ENCODE measurements at regions not wholly inside any gene's neighbourhood (a gene's known extent, or its start where the extent isn't known, plus 50 kb on each side); places are given as distances from the start of the nearest gene placed in this dataset.

DNA sequence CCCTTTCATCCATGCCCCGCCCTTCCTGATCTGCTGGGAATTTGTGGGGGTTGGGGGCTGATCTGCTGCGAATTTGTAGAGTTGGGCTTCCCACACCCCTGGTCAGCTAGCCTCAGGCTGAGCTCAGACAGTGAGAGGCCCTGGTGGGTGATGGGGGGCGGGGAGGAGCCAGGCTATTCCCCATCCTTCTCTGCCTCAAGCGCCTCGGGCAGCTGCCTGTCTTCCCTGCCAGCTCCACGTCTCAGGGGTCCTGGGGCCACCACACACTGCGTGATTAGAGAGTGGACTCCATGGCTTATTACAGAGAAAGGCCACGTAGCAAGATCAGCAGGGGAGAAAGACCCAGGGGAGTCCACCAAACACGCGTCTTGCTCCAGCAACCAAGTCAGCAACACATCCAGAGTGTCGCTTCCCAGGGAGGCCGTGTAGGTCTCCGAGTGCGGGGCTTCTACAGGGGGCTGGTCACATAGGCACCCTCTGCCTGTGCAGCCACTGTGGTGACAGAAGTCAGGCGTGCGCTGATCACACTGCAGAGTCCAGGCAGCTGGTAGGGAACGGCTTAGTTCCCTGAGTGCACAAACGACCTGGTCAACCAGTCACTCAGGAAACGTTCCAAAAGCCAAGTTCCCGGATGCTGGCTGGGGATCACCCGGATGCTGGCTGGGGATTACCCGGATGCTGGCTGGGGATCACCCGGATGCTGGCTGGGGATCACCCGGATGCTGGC, 254.4 kb upstream of the SFSWAP start:
- no peaks in the 10 kb centered on the region for H3K27me3 ChIP-seq (ENCODE audit: control insufficient read depth, insufficient read depth)

DNA sequence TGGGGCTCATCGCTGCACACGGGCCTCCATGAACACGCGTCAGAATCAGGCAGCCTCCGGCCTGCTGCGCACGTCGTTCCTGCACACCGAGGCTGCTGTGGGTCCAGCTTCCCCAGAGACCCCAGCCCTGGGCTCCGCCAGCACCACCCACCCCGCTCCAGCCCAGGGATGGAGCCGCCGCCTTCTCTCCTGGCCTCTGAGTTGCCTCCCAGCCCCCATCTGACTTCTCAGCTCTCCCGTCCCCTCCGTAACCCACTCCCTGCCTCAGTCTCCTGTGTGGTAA, 253.9 kb upstream of the SFSWAP start:
- no peaks in the 10 kb centered on the region for H3K9me3 ChIP-seq (ENCODE audit: control insufficient read depth, low read length)
- 83% methylated on average over 15 of the region's 15 CpGs for WGBS
- no peak for DNase-seq
- H3K27ac ChIP-seq (ENCODE audit: low read length) = no peak overlapping the region
- no peaks in the 10 kb centered on the region for H3K27me3 ChIP-seq (ENCODE audit: control insufficient read depth, insufficient read depth)
- H3K4me1 ChIP-seq (ENCODE audit: control insufficient read depth, insufficient read depth, low read length) = no peaks in the 10 kb centered on the region
- intact Hi-C loops (cut with DNase I) = loop anchor here in 1 of 4 donors (10.0 kb wide), 1 partner anchor 352 kb away; no protein-coding TSS in a partner anchor
- no peak overlapping the region for H3K4me3 ChIP-seq (ENCODE audit: low read length)
- ATAC-seq = no peak

More for the DNA sequence above, 254.4 kb upstream of the SFSWAP start:
- Histone ChIP-seq H3K9me3 (ENCODE audit: control insufficient read depth, low read length) (no peaks in the 10 kb centered on the region), H3K27ac (ENCODE audit: low read length) (no peak overlapping the region), H3K4me1 (ENCODE audit: control insufficient read depth, insufficient read depth, low read length) (no peaks in the 10 kb centered on the region), H3K4me3 (ENCODE audit: low read length) (no peak overlapping the region)
- intact Hi-C loops (cut with DNase I) = loop anchor here in 1 of 4 donors (10.0 kb wide), 1 partner anchor 352 kb away; no protein-coding TSS in a partner anchor
- WGBS = 66% methylated on average over 24 of the region's 24 CpGs
- no peak for ATAC-seq
- no peak for DNase-seq

DNA sequence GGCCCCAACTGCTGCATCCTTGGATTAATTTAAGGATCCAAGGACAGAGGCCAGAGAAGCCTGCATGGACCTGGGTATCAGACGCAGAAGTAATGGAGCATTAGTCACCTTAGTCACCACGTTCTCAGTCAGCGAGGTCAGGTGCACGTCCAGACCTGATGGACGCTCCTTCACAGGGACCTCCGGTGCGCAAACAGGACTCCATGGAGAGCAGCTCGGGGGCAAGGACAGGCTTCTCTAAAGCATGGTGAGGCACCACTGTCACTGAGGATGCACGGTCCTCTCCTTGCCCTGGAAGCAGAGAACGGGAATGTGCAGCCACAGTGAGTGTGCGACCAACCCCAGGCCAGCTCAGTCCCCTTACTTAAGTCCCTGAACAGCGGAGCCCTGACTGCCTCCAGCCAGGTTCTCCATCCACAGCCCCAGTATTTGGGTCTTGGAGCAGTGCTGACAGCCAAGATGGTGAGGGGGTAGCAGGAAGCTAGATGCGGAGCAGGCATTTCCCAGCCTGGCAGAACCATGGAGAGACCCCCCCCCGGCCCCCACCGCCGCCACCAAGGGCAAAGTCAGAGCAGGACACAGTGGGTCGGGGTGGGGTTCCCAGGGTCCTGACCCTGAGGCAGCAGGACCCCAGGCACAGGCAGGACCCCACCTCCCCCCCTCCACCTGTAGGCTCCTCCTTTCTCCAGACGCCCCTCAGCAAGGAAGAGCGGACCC, 253.4 kb upstream of the SFSWAP start:
- DNase-seq (no peak), ATAC-seq (no peak)
- Histone ChIP-seq H3K27ac (ENCODE audit: low read length) (no peak overlapping the region), H3K9me3 (ENCODE audit: control insufficient read depth, low read length) (no peaks in the 10 kb centered on the region), H3K4me3 (ENCODE audit: low read length) (no peak overlapping the region), H3K27me3 (ENCODE audit: control insufficient read depth, insufficient read depth) (no peaks in the 10 kb centered on the region), H3K4me1 (ENCODE audit: control insufficient read depth, insufficient read depth, low read length) (no peaks in the 10 kb centered on the region)
- intact Hi-C loops (cut with DNase I) = loop anchor here in 1 of 4 donors (10.0 kb wide), 1 partner anchor 353 kb away; no protein-coding TSS in a partner anchor
- WGBS = 90% methylated on average over 19 of the region's 19 CpGs

DNA sequence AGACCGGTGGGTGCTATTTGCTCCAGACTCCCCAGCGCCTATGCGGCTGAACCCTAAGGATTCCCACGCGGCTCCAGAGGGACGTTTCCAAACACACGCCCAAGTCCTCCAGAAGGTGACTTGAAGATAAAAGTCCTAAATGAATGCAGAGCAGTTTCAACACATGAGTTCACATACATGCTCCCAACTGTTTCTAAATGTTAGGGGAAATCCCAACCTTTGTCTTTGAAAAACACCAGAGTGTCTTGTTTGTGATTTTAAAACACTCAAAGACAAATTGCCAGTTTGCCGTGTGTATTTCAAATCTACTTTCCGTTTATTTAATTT, 252.9 kb upstream of the SFSWAP start:
- no peak for DNase-seq
- ATAC-seq = no peak
- H3K4me3 ChIP-seq (ENCODE audit: low read length) = no peak overlapping the region
- WGBS = 80% methylated on average over 9 of the region's 9 CpGs
- H3K9me3 ChIP-seq (ENCODE audit: control insufficient read depth, low read length) = no peaks in the 10 kb centered on the region
- no peaks in the 10 kb centered on the region for H3K27me3 ChIP-seq (ENCODE audit: control insufficient read depth, insufficient read depth)
- intact Hi-C loops (cut with DNase I) = loop anchor here in 1 of 4 donors (10.0 kb wide), 1 partner anchor 353 kb away; no protein-coding TSS in a partner anchor
- no peaks in the 10 kb centered on the region for H3K4me1 ChIP-seq (ENCODE audit: control insufficient read depth, insufficient read depth, low read length)
- no peak overlapping the region for H3K27ac ChIP-seq (ENCODE audit: low read length)

DNA sequence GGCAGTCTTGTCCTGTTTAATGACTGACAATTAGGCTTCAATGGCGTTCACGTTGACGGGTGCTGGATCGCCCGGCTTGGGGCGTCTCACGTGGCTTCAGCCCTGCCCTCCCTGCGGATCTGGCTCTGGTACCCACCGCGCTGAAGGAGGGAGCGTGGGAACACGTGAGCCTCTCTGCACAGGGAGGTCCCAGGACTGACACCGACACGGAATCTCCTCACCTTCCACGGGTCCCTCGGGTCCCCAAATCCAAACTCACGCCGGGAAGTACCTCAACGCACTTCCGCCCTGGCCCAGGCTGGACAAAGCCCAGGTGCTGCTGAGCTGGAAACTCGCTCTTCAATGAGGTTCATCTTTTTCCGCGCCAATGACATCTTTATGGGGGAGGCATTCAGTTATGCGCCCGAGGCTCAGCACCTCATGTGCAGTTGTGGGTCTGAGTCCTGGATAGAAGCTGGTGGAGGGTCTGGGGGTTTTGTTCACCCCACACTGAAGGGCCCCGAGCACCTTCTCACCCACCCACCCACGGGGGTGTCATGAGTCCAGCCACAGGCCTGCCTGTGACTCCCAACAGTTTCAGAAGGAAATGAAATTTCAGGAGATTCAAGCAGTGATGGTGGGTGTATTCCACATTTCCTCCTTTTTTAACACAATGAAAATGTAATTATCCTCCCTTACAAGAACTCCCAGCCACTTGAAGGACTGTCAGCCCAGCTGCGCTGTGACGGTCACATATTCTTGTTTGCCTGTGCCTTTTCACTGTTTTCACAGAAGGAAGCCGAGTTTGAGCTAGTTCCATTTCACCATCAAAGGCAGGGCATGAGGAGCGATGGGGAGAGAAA, 251.7 kb upstream of the SFSWAP start:
- no peaks in the 10 kb centered on the region for H3K27me3 ChIP-seq (ENCODE audit: control insufficient read depth, insufficient read depth)

DNA sequence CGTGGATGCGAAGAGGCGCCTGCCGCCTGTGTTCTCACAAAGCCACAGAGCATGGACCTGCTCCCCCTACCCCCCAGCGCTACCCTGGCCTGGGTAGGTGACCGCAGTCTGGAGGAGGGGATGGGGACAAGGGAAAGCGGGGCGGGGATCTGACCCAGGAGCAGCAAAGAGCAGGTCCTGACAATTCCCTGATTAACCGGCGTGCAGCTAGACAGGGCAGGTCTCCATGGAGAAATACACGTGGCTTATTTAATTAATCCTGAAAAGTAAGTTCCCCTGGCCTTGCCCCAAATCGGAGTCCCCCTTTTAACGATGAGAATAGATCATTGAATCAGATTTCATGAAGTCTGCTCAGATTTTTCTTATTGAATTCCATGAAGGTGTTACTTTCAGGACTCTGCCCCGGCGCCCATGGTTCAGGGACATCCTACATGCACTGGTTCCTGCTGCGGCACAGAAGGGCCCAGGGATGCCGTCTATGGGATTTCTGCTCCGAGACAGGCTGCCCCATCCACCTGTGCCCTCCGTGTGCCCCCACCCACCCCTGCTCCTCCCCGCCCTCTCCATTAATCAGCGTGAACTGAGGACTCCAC, 251.0 kb upstream of the SFSWAP start:
- H3K27me3 ChIP-seq (ENCODE audit: control insufficient read depth, insufficient read depth) = no peaks in the 10 kb centered on the region
- no peak for ATAC-seq

More for the DNA sequence above, 251.7 kb upstream of the SFSWAP start:
- ATAC-seq = no peak
- no peak for DNase-seq
- intact Hi-C loops (cut with DNase I) = loop anchor here in 1 of 4 donors (10.0 kb wide), 1 partner anchor 354 kb away; no protein-coding TSS in a partner anchor
- Histone ChIP-seq H3K4me3 (ENCODE audit: low read length) (no peak overlapping the region), H3K9me3 (ENCODE audit: control insufficient read depth, low read length) (no peaks in the 10 kb centered on the region), H3K4me1 (ENCODE audit: control insufficient read depth, insufficient read depth, low read length) (no peaks in the 10 kb centered on the region), H3K27ac (ENCODE audit: low read length) (no peak overlapping the region)
- WGBS = 82% methylated on average over 31 of the region's 31 CpGs

DNA sequence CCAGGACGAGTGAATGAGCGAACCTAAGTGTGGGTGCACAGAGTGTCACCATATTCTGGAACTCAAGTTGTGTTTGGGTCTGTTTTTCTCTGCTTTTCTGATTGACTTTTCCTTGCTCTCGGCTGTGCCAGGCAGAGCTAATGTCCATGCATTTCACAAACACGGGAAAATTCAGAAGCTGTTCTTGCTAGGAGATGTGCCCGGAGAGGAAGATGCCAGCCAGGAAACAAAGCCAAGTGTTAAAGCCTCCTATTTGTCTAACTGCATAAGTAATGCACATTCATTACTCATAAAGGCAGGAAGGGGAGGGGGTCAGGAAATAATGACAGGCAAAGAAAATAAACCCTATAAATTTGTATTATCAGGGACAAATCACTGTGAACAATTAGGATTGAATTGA, 250.4 kb upstream of the SFSWAP start:
- Histone ChIP-seq H3K27me3 (ENCODE audit: control insufficient read depth, insufficient read depth) (no peaks in the 10 kb centered on the region), H3K4me1 (ENCODE audit: control insufficient read depth, insufficient read depth, low read length) (no peaks in the 10 kb centered on the region), H3K4me3 (ENCODE audit: low read length) (no peak overlapping the region), H3K9me3 (ENCODE audit: control insufficient read depth, low read length) (no peaks in the 10 kb centered on the region), H3K27ac (ENCODE audit: low read length) (no peak overlapping the region)
- DNase-seq (no peak), ATAC-seq (no peak)
- intact Hi-C loops (cut with DNase I) = no loop called here
- WGBS = 63% methylated on average over 5 of the region's 5 CpGs

More for the DNA sequence above, 251.0 kb upstream of the SFSWAP start:
- H3K4me1 ChIP-seq (ENCODE audit: control insufficient read depth, insufficient read depth, low read length) = no peaks in the 10 kb centered on the region
- no peaks in the 10 kb centered on the region for H3K9me3 ChIP-seq (ENCODE audit: control insufficient read depth, low read length)
- H3K4me3 ChIP-seq (ENCODE audit: low read length) = no peak overlapping the region
- intact Hi-C loops (cut with DNase I) = loop anchor here in 1 of 4 donors (10.0 kb wide), 1 partner anchor 355 kb away; no protein-coding TSS in a partner anchor
- WGBS = 69% methylated on average over 21 of the region's 21 CpGs
- DNase-seq = no peak
- H3K27ac ChIP-seq (ENCODE audit: low read length) = no peak overlapping the region

DNA sequence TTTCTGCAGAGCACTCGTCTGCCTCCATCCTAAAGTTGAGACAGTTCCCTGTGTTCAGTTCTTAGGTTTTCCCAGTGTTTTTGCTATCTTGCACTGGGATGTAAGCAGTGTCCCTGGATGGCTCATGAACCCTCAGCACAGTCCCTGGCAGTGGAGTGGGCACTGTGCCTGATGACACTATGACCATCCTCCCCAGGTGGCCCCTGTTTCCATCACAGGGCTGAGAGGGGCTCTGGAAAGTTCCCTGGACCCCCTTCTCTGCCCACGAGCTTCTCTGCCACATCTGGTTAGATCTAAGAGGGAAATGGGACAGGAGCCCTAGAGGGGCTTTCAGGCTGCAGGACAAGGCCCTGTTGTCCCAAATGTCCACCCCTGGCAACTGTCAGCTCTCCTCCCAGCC, 249.8 kb upstream of the SFSWAP start:
- ATAC-seq = no peak
- Histone ChIP-seq H3K27ac (ENCODE audit: low read length) (no peak overlapping the region), H3K4me3 (ENCODE audit: low read length) (no peak overlapping the region), H3K4me1 (ENCODE audit: control insufficient read depth, insufficient read depth, low read length) (no peaks in the 10 kb centered on the region), H3K27me3 (ENCODE audit: control insufficient read depth, insufficient read depth) (no peaks in the 10 kb centered on the region), H3K9me3 (ENCODE audit: control insufficient read depth, low read length) (no peaks in the 10 kb centered on the region)
- DNase-seq = no peak
- 67% methylated on average over 2 of the region's 2 CpGs for WGBS
- intact Hi-C loops (cut with DNase I) = no loop called here

DNA sequence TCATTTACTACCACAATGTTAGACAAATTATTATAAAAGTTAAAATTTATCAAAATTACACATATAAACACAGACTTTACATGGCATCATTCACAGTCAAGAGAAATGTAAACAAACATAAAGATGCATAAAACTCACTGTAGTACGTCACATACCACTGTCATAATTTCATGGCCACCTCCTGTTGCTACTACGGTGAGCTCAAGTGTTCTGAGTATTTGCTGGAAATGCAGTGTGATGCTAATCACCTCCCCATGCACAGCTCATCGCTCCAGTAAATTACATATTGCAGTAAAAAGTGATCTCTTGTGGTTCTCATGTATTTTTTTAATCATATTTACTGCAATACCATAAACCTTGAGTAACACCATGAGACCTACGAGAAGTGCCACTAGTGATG, 247.7 kb upstream of the SFSWAP start:
- intact Hi-C loops (cut with DNase I) = no loop called here
- Histone ChIP-seq H3K9me3 (ENCODE audit: control insufficient read depth, low read length) (peaks cover 3% of the 10 kb centered on the region), H3K4me1 (ENCODE audit: control insufficient read depth, insufficient read depth, low read length) (no peaks in the 10 kb centered on the region), H3K27ac (ENCODE audit: low read length) (no peak overlapping the region), H3K4me3 (ENCODE audit: low read length) (no peak overlapping the region), H3K27me3 (ENCODE audit: control insufficient read depth, insufficient read depth) (no peaks in the 10 kb centered on the region)
- WGBS = 65% methylated on average over 4 of the region's 4 CpGs
- ATAC-seq = no peak
- no peak for DNase-seq

DNA sequence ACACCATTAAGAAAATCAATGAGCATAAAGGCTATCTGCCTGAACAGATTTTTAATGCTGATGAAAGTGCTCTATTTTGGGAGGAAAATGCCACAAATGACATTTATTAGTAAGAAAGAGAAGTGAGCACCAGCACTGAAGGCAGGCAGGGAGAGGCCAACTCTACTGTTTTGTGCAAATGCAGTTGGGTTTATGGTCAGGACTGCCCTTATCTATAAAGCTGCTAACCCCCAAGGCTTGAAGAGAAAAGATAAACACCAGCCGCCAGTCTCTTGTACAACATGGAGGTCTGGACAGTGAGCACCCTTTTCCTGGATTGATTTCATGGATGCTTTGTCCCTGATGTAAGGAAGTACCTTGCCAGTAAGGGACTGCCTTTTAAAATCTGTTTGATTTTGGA, 246.8 kb upstream of the SFSWAP start:
- Histone ChIP-seq H3K27me3 (ENCODE audit: control insufficient read depth, insufficient read depth) (no peaks in the 10 kb centered on the region), H3K4me1 (ENCODE audit: control insufficient read depth, insufficient read depth, low read length) (no peaks in the 10 kb centered on the region), H3K4me3 (ENCODE audit: low read length) (no peak overlapping the region), H3K9me3 (ENCODE audit: control insufficient read depth, low read length) (peaks cover 3% of the 10 kb centered on the region), H3K27ac (ENCODE audit: low read length) (no peak overlapping the region)
- intact Hi-C loops (cut with DNase I) = no loop called here
- ATAC-seq (no peak), DNase-seq (no peak)
- 49% methylated on average over 1 of the region's 1 CpG for WGBS
